Stimulated activated CD4-positive, alpha-beta T cell treated with anti-CD3 and anti-CD28 coated beads, Interleukin-12 subunit alpha, Interleukin-12 subunit beta, amount 100 ng/mL, for 48 hours (primary cell): ENCODE measurements at regions not wholly inside any gene's neighbourhood (a gene's known extent, or its start where the extent isn't known, plus 50 kb on each side); places are given as distances from the start of the nearest gene placed in this dataset.

Experiments
- DNase-seq, 3 donors: peaks; one replicate each; pipeline ENCODE4 v3.0.0-alpha.2; 2020; ENCODE audit warnings: low read depth in 2 of 3, low spot score in 1 of 3

- no peak for DNase-seq
Measured at GRCh38 chr5:2388571-2388970, 362.9 kb downstream of the IRX2 start.

GRCh38 chr5:2387634-2388325 is 363.7 kb downstream of the IRX2 start:
- DNase-seq: no peak

- no peak for DNase-seq
Measured at GRCh38 chr5:2387250-2387633, 364.2 kb downstream of the IRX2 start.

- DNase-seq: no peak
Measured at GRCh38 chr5:2385818-2386217, 365.7 kb downstream of the IRX2 start.

GRCh38 chr5:2383698-2384065 is 367.8 kb downstream of the IRX2 start:
- DNase-seq: no peak

- no peak for DNase-seq
Measured at GRCh38 chr5:2382776-2383697, 368.4 kb downstream of the IRX2 start.

- no peak for DNase-seq
Measured at GRCh38 chr5:2381861-2382260, 369.6 kb downstream of the IRX2 start.

GRCh38 chr5:2381070-2381469 is 370.4 kb downstream of the IRX2 start:
- no peak for DNase-seq

GRCh38 chr5:2378976-2379375 is 372.5 kb downstream of the IRX2 start:
- DNase-seq: no peak

GRCh38 chr5:2378108-2378507 is 373.4 kb downstream of the IRX2 start:
- DNase-seq: no peak

GRCh38 chr5:2376486-2376885 is 375.0 kb downstream of the IRX2 start:
- DNase-seq: no peak

- DNase-seq: no peak
Measured at GRCh38 chr5:2375757-2376250, 375.7 kb downstream of the IRX2 start.

GRCh38 chr5:2375291-2375690 is 376.2 kb downstream of the IRX2 start:
- no peak for DNase-seq

- DNase-seq: no peak
Measured at GRCh38 chr5:2374703-2375102, 376.8 kb downstream of the IRX2 start.

GRCh38 chr5:2373631-2374030 is 377.8 kb downstream of the IRX2 start:
- DNase-seq: no peak

- no peak for DNase-seq
Measured at GRCh38 chr5:2371419-2371710, 380.1 kb downstream of the IRX2 start.

- no peak for DNase-seq
Measured at GRCh38 chr5:2370626-2371418, 380.7 kb downstream of the IRX2 start.

GRCh38 chr5:2369178-2369577 is 382.3 kb downstream of the IRX2 start:
- no peak for DNase-seq

- DNase-seq: no peak
Measured at GRCh38 chr5:2366816-2367215, 384.7 kb downstream of the IRX2 start.

- no peak for DNase-seq
Measured at GRCh38 chr5:2357309-2357708, 394.2 kb downstream of the IRX2 start.

GRCh38 chr5:2355859-2356258 is 395.6 kb downstream of the IRX2 start:
- no peak for DNase-seq
